NCI-H345 treated with DMSO at 0.1 percent for 48 hours (cell line): ENCODE measurements at regions not wholly inside any gene's neighbourhood (a gene's known extent, or its start where the extent isn't known, plus 50 kb on each side); places are given as distances from the start of the nearest gene placed in this dataset.
"Not testable (repeated sequence)": the region's sequence is repeated elsewhere in the genome, so short reads cannot be mapped to it uniquely, and the experiment has no call there.

ENCODE experiments used
- DNase-seq: peaks from one replicate; lab custom pipeline; 2025; ENCODE audit not compliant: unreplicated experiment; lab: John Stamatoyannopoulos, UW

- DNase-seq = no peak
These were observed 820.1 kb downstream of the TMTC2 start for GRCh38 chr12:83506841-83507240.

GRCh38 chr12:83505586-83505985 lies 818.9 kb downstream of the TMTC2 start:
- no peak for DNase-seq

GRCh38 chr12:83499894-83500293 lies 813.2 kb downstream of the TMTC2 start:
- not testable (repeated sequence) for DNase-seq

GRCh38 chr12:83477696-83478095 lies 791.0 kb downstream of the TMTC2 start:
- no peak for DNase-seq

- no peak for DNase-seq
These were observed 790.3 kb downstream of the TMTC2 start for GRCh38 chr12:83476695-83477690.

- DNase-seq = no peak
These were observed 789.3 kb downstream of the TMTC2 start for GRCh38 chr12:83476006-83476405.

GRCh38 chr12:83474369-83474768 lies 787.7 kb downstream of the TMTC2 start:
- no peak for DNase-seq

GRCh38 chr12:83473408-83474095 lies 786.8 kb downstream of the TMTC2 start:
- no peak for DNase-seq

- DNase-seq = no peak
These were observed 786.1 kb downstream of the TMTC2 start for GRCh38 chr12:83472772-83473171.

GRCh38 chr12:83472350-83472749 lies 785.6 kb downstream of the TMTC2 start:
- no peak for DNase-seq

GRCh38 chr12:83471341-83471740 lies 784.6 kb downstream of the TMTC2 start:
- DNase-seq = no peak

- DNase-seq = no peak
These were observed 784.0 kb downstream of the TMTC2 start for GRCh38 chr12:83470749-83471148.

GRCh38 chr12:83468988-83469908 lies 782.5 kb downstream of the TMTC2 start:
- DNase-seq = no peak

- no peak for DNase-seq
These were observed 778.9 kb downstream of the TMTC2 start for GRCh38 chr12:83465632-83466031.

- DNase-seq = no peak
These were observed 775.7 kb downstream of the TMTC2 start for GRCh38 chr12:83462419-83462818.

- DNase-seq = no peak
These were observed 774.7 kb downstream of the TMTC2 start for GRCh38 chr12:83461336-83461935.

- DNase-seq = no peak
These were observed 764.5 kb downstream of the TMTC2 start for GRCh38 chr12:83451189-83451588.

- no peak for DNase-seq
These were observed 747.9 kb downstream of the TMTC2 start for GRCh38 chr12:83434600-83434999.

GRCh38 chr12:83432176-83432719 lies 745.5 kb downstream of the TMTC2 start:
- DNase-seq = no peak

GRCh38 chr12:83427586-83428136 lies 741.0 kb downstream of the TMTC2 start:
- not testable (repeated sequence) for DNase-seq
